Keratinocyte (primary cell): ENCODE measurements at regions not wholly inside any gene's neighbourhood (a gene's known extent, or its start where the extent isn't known, plus 50 kb on each side); places are given as distances from the start of the nearest gene placed in this dataset.

Experiments
- DNase-seq: peaks from one replicate; pipeline ENCODE4 v3.0.0-alpha.2; 2011; ENCODE audit warnings: low read depth, missing footprints, low spot score
- FAIRE-seq: peaks from 2 replicates; lab custom pipeline; 2011; peaks lifted over from hg19 to GRCh38; lab: Jason Lieb, UNC
- H2AFZ ChIP-seq: 2 replicates; pipeline ENCODE4 v1.6.0; 2012; ENCODE audit warnings: low read length, control low read depth, inconsistent platforms; ENCODE audit not compliant: control insufficient read depth
- H3K27ac ChIP-seq: 2 replicates; pipeline ENCODE4 v1.5.1; 2011; ENCODE audit warnings: low read length; ENCODE audit not compliant: control insufficient read depth, insufficient read depth
- H3K27me3 ChIP-seq: 3 replicates; pipeline ENCODE4 v1.6.0; 2011; ENCODE audit warnings: low read length; ENCODE audit not compliant: control insufficient read depth, insufficient read depth; ENCODE audit errors: extremely low read depth
- H3K36me3 ChIP-seq, 2 experiments: 2 replicates in 1 of 2; 3 replicates in 1 of 2; pipeline ENCODE4 v1.5.1; 2011; ENCODE audit warnings: low read length in 2 of 2, mild to moderate bottlenecking in 1 of 2; ENCODE audit not compliant: control insufficient read depth in 2 of 2, insufficient read depth in 2 of 2; ENCODE audit errors: extremely low read depth in 1 of 2
- H3K4me1 ChIP-seq: 3 replicates; pipeline ENCODE4 v1.5.1; 2011; ENCODE audit warnings: low read length; ENCODE audit not compliant: control insufficient read depth, insufficient read depth; ENCODE audit errors: extremely low read depth
- H3K4me2 ChIP-seq: 3 replicates; pipeline ENCODE4 v1.6.0; 2011; ENCODE audit warnings: low read depth, low read length; ENCODE audit not compliant: control insufficient read depth, insufficient read depth; ENCODE audit errors: extremely low read depth
- H3K4me3 ChIP-seq, 3 experiments: fragments of 200-600 bp in 1 of 3; sonication (generic) in 1 of 3; 2 replicates in 2 of 3; 3 replicates in 1 of 3; pipeline ENCODE4 v1.5.1; 2011 to 2016; ENCODE audit warnings: low read length in 3 of 3, mild to moderate bottlenecking in 3 of 3, control low read depth in 2 of 3, inconsistent platforms in 1 of 3, low read depth in 1 of 3, mixed read lengths in 1 of 3, mixed run types in 1 of 3, moderate library complexity in 1 of 3; ENCODE audit not compliant: control insufficient read depth in 2 of 3, insufficient read depth in 2 of 3; ENCODE audit errors: extremely low read depth in 1 of 3
- H3K79me2 ChIP-seq: 2 replicates; pipeline ENCODE4 v1.6.0; 2012; ENCODE audit warnings: low read length; ENCODE audit not compliant: control insufficient read depth, insufficient read depth
- H3K9ac ChIP-seq: 3 replicates; pipeline ENCODE4 v1.6.0; 2011; ENCODE audit warnings: low read length; ENCODE audit not compliant: control insufficient read depth, insufficient read depth; ENCODE audit errors: extremely low read depth
- H3K9me1 ChIP-seq: 3 replicates; pipeline ENCODE4 v1.6.0; 2011; ENCODE audit warnings: low read length; ENCODE audit not compliant: control insufficient read depth, insufficient read depth; ENCODE audit errors: extremely low read depth
- H3K9me3 ChIP-seq: 2 replicates; pipeline ENCODE4 v1.5.1; 2012; ENCODE audit warnings: low read depth, low read length; ENCODE audit not compliant: control insufficient read depth
- H4K20me1 ChIP-seq: 3 replicates; pipeline ENCODE4 v1.6.0; 2011; ENCODE audit warnings: low read length; ENCODE audit not compliant: control insufficient read depth, insufficient read depth; ENCODE audit errors: extremely low read depth
- CTCF ChIP-seq, 3 experiments: IDR thresholded peaks in 1 of 3; conservative IDR thresholded peaks in 1 of 3; optimal IDR thresholded peaks in 1 of 3; 2 replicates in 2 of 3; 3 replicates in 1 of 3; pipeline versions ENCODE3 to v1.5.1; 2011; ENCODE audit warnings: low read length in 3 of 3, mild to moderate bottlenecking in 3 of 3, moderate library complexity in 2 of 3, control low read depth in 1 of 3, inconsistent platforms in 1 of 3; ENCODE audit not compliant: insufficient read depth in 2 of 3; ENCODE audit errors: extremely low read depth in 1 of 3
- EZH2 ChIP-seq: IDR thresholded peaks from one replicate; pipeline ENCODE4 v1.6.1; 2012; ENCODE audit warnings: inconsistent platforms, mild to moderate bottlenecking, low read length, moderate library complexity
- dilution Hi-C: fragments of 300-500 bp; cut with MboI; formaldehyde crosslinking; loops from one replicate; pipeline ENCODE4 v1.7.0; 2020; ENCODE audit warnings: low sequenced_read_pairs; ENCODE audit not compliant: extremely low pct_ligation_motif_present

GRCh38 chr5:85320495-85320894 is 935.8 kb upstream of the EDIL3 start:
- TF ChIP-seq CTCF (optimal IDR thresholded peaks at IDR 0.05 in 1 of 3, IDR thresholded peaks at IDR 0.05 in 1 of 3, conservative IDR thresholded peaks at IDR 0.05 in 1 of 3; ENCODE audit: extremely low read depth in 1 of 3, insufficient read depth in 2 of 3, low read length in 3 of 3): no peak
- TF ChIP-seq EZH2: no peak
- Histone ChIP-seq H3K9ac (no peak overlapping the region), H3K27ac (no peak overlapping the region), H3K36me3 (no peaks in the 10 kb centered on the region), H3K4me3 (no peak overlapping the region), H3K4me1 (no peaks in the 10 kb centered on the region), H2AFZ (peak overlapping the region; percentile 30), H3K4me2 (no peak overlapping the region), H3K9me1 (no peaks in the 10 kb centered on the region), H3K79me2 (no peaks in the 10 kb centered on the region), H3K9me3 (no peaks in the 10 kb centered on the region), H4K20me1 (no peaks in the 10 kb centered on the region), H3K27me3 (no peaks in the 10 kb centered on the region)
- dilution Hi-C loops: no loop called here
- FAIRE-seq (no peak), DNase-seq (no peak)

- H3K9me3 ChIP-seq: no peaks in the 10 kb centered on the region
- FAIRE-seq (no peak), DNase-seq (no peak)
- H3K79me2 ChIP-seq: no peaks in the 10 kb centered on the region
- no peaks in the 10 kb centered on the region for H4K20me1 ChIP-seq
- TF ChIP-seq EZH2: no peak
- no peak for TF ChIP-seq CTCF (optimal IDR thresholded peaks at IDR 0.05 in 1 of 3, IDR thresholded peaks at IDR 0.05 in 1 of 3, conservative IDR thresholded peaks at IDR 0.05 in 1 of 3; ENCODE audit: extremely low read depth in 1 of 3, insufficient read depth in 2 of 3, low read length in 3 of 3)
- no peak overlapping the region for H2AFZ ChIP-seq
- dilution Hi-C loops: no loop called here
- no peaks in the 10 kb centered on the region for H3K9me1 ChIP-seq
- H3K4me1 ChIP-seq: no peaks in the 10 kb centered on the region
- H3K4me2 ChIP-seq: no peak overlapping the region
- H3K27me3 ChIP-seq: no peaks in the 10 kb centered on the region
- H3K9ac ChIP-seq: no peak overlapping the region
- no peaks in the 10 kb centered on the region for H3K36me3 ChIP-seq
- no peak overlapping the region for H3K4me3 ChIP-seq
- no peak overlapping the region for H3K27ac ChIP-seq
Observed at GRCh38 chr5:85333276-85333675, 948.6 kb upstream of the EDIL3 start.
